MM.1S (cell line): ENCODE measurements at regions not wholly inside any gene's neighbourhood (a gene's known extent, or its start where the extent isn't known, plus 50 kb on each side); places are given as distances from the start of the nearest gene placed in this dataset.

Experiments
- DNase-seq: peaks from one replicate; pipeline ENCODE4 v3.0.0-alpha.2; 2015
- H2AFZ ChIP-seq: fragments of 300-600 bp; sonication (generic); 2 replicates; pipeline ENCODE4 v1.6.0; 2016; ENCODE audit warnings: antibody characterized with exemption, low read length
- H3F3A ChIP-seq: fragments of 300-600 bp; sonication (generic); 2 replicates; pipeline ENCODE4 v1.6.1; 2016; ENCODE audit warnings: mild to moderate bottlenecking, antibody characterized with exemption, low read length, moderate library complexity, mixed read lengths; ENCODE audit not compliant: insufficient read depth
- H3K27ac ChIP-seq: fragments of 300-600 bp; sonication (generic); 2 replicates; pipeline ENCODE4 v1.5.1; 2016; ENCODE audit warnings: mild to moderate bottlenecking, low read length
- H3K27me3 ChIP-seq: fragments of 300-600 bp; sonication (generic); replicated peaks from 2 replicates; pipeline ENCODE4 v1.6.0; 2016; ENCODE audit warnings: low read length; ENCODE audit not compliant: insufficient read depth
- H3K36me3 ChIP-seq: fragments of 300-600 bp; sonication (generic); replicated peaks from 2 replicates; pipeline ENCODE4 v1.6.1; 2016; ENCODE audit warnings: mild to moderate bottlenecking, low read length, mixed read lengths; ENCODE audit not compliant: insufficient read depth
- H3K4me1 ChIP-seq: fragments of 300-600 bp; sonication (generic); 2 replicates; pipeline ENCODE4 v1.6.1; 2016; ENCODE audit warnings: low read length, mixed read lengths
- H3K4me2 ChIP-seq: fragments of 300-600 bp; sonication (generic); 2 replicates; pipeline ENCODE4 v1.6.0; 2016; ENCODE audit warnings: low read depth, low read length
- H3K4me3 ChIP-seq: fragments of 300-600 bp; sonication (generic); 2 replicates; pipeline ENCODE4 v1.5.1; 2016; ENCODE audit warnings: low read length, mixed read lengths
- H3K79me2 ChIP-seq: fragments of 300-600 bp; sonication (generic); 2 replicates; pipeline ENCODE4 v1.6.1; 2016; ENCODE audit warnings: mixed run types, low read length, mixed read lengths
- H3K9ac ChIP-seq: fragments of 300-600 bp; sonication (generic); 2 replicates; pipeline ENCODE4 v1.6.1; 2016; ENCODE audit warnings: low read length, mixed read lengths
- H3K9me2 ChIP-seq: fragments of 300-600 bp; sonication (generic); replicated peaks from 2 replicates; pipeline ENCODE4 v1.6.1; 2016; ENCODE audit warnings: mild to moderate bottlenecking, low read length, mixed read lengths; ENCODE audit not compliant: insufficient read depth
- H3K9me3 ChIP-seq: fragments of 300-600 bp; sonication (generic); replicated peaks from 2 replicates; pipeline ENCODE4 v1.6.1; 2016; ENCODE audit warnings: mild to moderate bottlenecking, low read length, mixed read lengths; ENCODE audit not compliant: insufficient read depth
- H4K20me1 ChIP-seq: fragments of 300-600 bp; sonication (generic); 2 replicates; pipeline ENCODE4 v1.6.1; 2016; ENCODE audit warnings: mild to moderate bottlenecking, low read length, moderate library complexity, mixed read lengths; ENCODE audit not compliant: insufficient read depth
- CTCF ChIP-seq: fragments of 300-600 bp; sonication (generic); IDR thresholded peaks from 2 replicates; pipeline ENCODE4 v1.5.1; 2016; ENCODE audit warnings: antibody characterized with exemption, low read length, mixed read lengths
- EZH2 ChIP-seq: fragments of 300-600 bp; sonication (generic); optimal IDR thresholded peaks from 2 replicates; pipeline ENCODE3; 2017; ENCODE audit warnings: low read depth, mild to moderate bottlenecking, antibody characterized with exemption, low read length, mixed read lengths
- EZH2phosphoT487 ChIP-seq: fragments of 300-600 bp; sonication (generic); IDR thresholded peaks from 2 replicates; pipeline ENCODE4 v1.6.1; 2018; ENCODE audit warnings: antibody characterized with exemption, low read length

- no peaks in the 10 kb centered on the region for H3K4me1 ChIP-seq
- H2AFZ ChIP-seq, result no peak overlapping the region
- no peaks in the 10 kb centered on the region for H3K36me3 ChIP-seq
- H3K4me3 ChIP-seq, result no peak overlapping the region
- H3K9me3 ChIP-seq, result no peaks in the 10 kb centered on the region
- H3K27me3 ChIP-seq, result no peaks in the 10 kb centered on the region
- no peak for DNase-seq
- no peaks in the 10 kb centered on the region for H3F3A ChIP-seq
- H3K4me2 ChIP-seq, result no peak overlapping the region
- H3K79me2 ChIP-seq, result no peaks in the 10 kb centered on the region
- H3K27ac ChIP-seq, result no peak overlapping the region
- H3K9ac ChIP-seq, result no peak overlapping the region
- no peaks in the 10 kb centered on the region for H3K9me2 ChIP-seq
- no peaks in the 10 kb centered on the region for H4K20me1 ChIP-seq
- TF ChIP-seq EZH2 (no peak), CTCF (no peak), EZH2phosphoT487 (no peak)
Observed at GRCh38 chr11:28763151-28763550, 655.0 kb downstream of the METTL15 start.

GRCh38 chr11:28760676-28761390 is 652.6 kb downstream of the METTL15 start:
- no peaks in the 10 kb centered on the region for H3K9me3 ChIP-seq
- no peaks in the 10 kb centered on the region for H4K20me1 ChIP-seq
- H3F3A ChIP-seq, result no peaks in the 10 kb centered on the region
- TF ChIP-seq EZH2phosphoT487, result no peak
- no peak for TF ChIP-seq EZH2
- no peak for TF ChIP-seq CTCF
- H3K9me2 ChIP-seq, result no peaks in the 10 kb centered on the region
- H3K36me3 ChIP-seq, result no peaks in the 10 kb centered on the region
- H3K79me2 ChIP-seq, result no peaks in the 10 kb centered on the region
- no peak overlapping the region for H3K9ac ChIP-seq
- H3K27me3 ChIP-seq, result no peaks in the 10 kb centered on the region
- DNase-seq, result no peak
- no peak overlapping the region for H3K4me2 ChIP-seq
- H3K27ac ChIP-seq, result no peak overlapping the region
- H3K4me1 ChIP-seq, result no peaks in the 10 kb centered on the region
- no peak overlapping the region for H3K4me3 ChIP-seq
- H2AFZ ChIP-seq, result no peak overlapping the region

GRCh38 chr11:28759311-28759710 is 651.1 kb downstream of the METTL15 start:
- Histone ChIP-seq H3K9me3 (no peaks in the 10 kb centered on the region), H2AFZ (no peak overlapping the region), H4K20me1 (no peaks in the 10 kb centered on the region), H3K27me3 (no peaks in the 10 kb centered on the region), H3K4me2 (no peak overlapping the region), H3K4me1 (no peaks in the 10 kb centered on the region), H3K36me3 (no peaks in the 10 kb centered on the region), H3F3A (no peaks in the 10 kb centered on the region), H3K9me2 (no peaks in the 10 kb centered on the region), H3K27ac (no peak overlapping the region), H3K79me2 (no peaks in the 10 kb centered on the region), H3K9ac (no peak overlapping the region), H3K4me3 (no peak overlapping the region)
- no peak for TF ChIP-seq EZH2
- TF ChIP-seq EZH2phosphoT487, result no peak
- TF ChIP-seq CTCF, result no peak
- DNase-seq, result no peak
